ENCODE measurements at regions not wholly inside any gene's neighbourhood (a gene's known extent, or its start where the extent isn't known, plus 50 kb on each side); places are given as distances from the start of the nearest gene placed in this dataset.
"Not testable (repeated sequence)": the region's sequence is repeated elsewhere in the genome, so short reads cannot be mapped to it uniquely, and the experiment has no call there.

GRCh38 chr14:65835501-65835900 is 423.0 kb downstream of the FUT8 start:
- DNase-seq: no peak

- no peak for DNase-seq
Observed at GRCh38 chr14:65838565-65838964, 426.0 kb downstream of the FUT8 start.

DNA sequence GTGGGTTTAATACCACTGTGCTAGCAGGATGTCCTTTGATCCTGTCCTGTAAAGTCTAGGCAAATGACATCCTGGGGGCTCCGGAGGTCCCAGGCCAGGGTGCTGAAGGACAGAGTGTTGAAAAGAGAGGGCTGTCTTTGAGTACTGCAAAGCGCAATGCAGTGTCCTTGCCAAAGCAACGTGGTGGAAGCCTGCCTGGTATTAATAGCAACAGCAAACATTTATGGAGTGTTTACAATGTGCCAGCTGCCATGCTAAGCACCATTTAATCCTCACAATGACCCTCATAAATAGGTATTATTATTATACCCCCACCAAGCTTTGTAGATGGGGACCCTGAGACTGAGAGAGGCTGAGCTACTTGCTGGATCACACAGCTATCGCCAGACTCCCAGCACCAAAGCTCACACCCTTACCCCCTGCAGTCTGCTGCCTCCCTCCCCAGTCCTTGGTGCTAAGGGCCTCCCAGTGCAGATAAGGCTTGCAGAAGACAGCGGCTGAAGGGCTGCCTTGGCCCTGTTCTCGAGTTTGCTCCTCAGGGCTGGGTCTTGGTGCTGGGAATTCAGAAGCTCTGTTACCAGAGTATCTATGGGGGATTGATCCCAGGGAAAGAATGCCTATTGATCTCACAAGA is 427.7 kb downstream of the FUT8 start:
- DNase-seq: peak; percentile 97

DNA sequence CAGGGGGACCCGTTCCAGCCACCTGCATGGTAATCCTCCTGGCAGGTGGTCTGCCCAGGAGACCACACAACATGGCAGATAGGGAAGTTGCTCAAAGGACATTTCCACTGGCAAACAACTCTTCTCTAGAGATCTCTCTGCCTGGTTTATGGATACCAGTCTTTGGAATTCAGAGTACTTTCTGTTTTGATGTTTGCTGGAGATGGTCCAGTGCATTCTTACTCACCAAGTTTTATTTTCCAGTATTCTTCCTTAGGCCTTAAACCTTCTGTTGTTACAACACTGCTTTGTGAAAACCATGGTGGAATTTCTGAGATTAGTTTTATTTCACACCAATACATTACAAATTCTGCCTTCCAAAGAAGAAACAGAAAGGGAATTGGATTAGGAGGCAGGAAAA is 428.3 kb downstream of the FUT8 start:
- no peak for DNase-seq

GRCh38 chr14:65846196-65846868 is 433.8 kb downstream of the FUT8 start:
- peak; percentile 23 for DNase-seq

- no peak for DNase-seq
Observed at GRCh38 chr14:65847075-65847847, 434.7 kb downstream of the FUT8 start.

GRCh38 chr14:65847931-65848330 is 435.4 kb downstream of the FUT8 start:
- not testable (repeated sequence) for DNase-seq

DNA sequence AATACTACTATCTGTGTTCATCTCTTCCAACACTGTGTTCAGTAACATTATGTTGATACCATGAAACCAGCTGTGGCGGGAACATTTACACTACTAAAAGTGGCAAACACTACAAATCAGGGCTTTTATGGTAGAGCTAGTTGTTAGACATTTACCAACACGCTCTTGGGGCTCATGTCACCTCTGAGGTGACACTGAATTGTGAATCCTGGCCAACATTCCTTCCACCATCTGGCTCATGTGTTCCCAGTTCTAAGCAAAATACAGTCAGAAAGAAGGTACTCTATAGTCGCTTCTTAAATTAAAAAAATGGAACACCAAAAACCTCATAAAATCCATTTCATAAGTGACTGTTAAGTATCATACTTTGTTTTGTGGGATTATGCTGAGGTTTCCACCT is 436.6 kb downstream of the FUT8 start:
- DNase-seq: no peak

DNA sequence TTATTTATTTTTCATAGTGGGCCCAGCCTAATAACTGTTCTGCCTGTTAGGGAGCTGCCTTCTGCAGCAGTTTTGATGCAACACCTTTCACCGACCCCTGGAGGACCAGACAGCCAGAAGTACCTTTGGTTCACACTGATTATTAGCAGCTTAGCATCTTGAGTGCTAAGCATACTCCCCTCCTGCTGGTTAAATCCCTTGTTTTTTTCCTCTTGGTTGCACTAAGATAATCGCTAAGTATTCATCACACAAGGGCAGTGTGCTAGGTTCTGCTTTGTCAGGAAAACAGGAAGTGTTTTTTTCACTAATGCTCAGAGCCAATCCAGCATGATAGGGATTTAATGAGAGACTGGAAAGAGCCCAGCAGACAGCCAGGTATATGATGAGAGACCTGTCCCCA is 437.0 kb downstream of the FUT8 start:
- peak; percentile 100 for DNase-seq

- peak; percentile 98 for DNase-seq
Observed at GRCh38 chr14:65850429-65851135, 438.1 kb downstream of the FUT8 start.

GRCh38 chr14:65852689-65853088 is 440.2 kb downstream of the FUT8 start:
- no peak for DNase-seq

- no peak for DNase-seq
Observed at GRCh38 chr14:65853407-65853955, 441.0 kb downstream of the FUT8 start.

- DNase-seq: no peak
Observed at GRCh38 chr14:65854215-65854614, 441.7 kb downstream of the FUT8 start.

DNA sequence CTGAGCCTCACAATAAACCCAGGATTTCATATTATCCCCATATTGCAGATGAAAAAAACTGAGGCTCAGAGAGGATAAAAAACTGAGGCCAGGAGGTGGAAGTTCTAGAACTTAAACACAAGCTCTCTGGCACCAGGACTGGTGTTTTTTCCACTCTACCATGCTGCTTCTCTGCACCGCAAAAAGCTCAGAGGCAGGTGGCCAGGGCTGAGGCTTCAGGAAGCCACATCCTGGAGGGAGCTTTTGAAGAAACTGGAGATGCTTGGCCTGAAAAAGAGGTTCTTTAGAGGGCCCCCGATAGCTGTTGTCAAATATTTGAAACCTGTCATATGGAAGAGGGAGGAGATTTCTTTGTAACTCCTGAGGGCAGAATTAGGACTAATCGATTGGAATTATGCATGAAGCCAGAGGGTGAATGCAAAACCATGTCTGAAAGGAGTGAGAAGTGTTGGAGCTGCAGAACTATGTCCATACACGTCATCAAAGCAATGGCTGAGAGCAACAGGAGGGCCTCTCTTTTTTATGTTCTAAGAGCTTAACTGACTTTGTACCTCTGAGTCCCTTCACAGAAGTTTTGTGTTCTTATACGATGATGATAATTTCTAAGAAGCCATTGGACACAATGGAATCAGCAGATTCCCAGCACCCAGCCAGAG is 448.6 kb downstream of the FUT8 start:
- no peak for DNase-seq

DNA sequence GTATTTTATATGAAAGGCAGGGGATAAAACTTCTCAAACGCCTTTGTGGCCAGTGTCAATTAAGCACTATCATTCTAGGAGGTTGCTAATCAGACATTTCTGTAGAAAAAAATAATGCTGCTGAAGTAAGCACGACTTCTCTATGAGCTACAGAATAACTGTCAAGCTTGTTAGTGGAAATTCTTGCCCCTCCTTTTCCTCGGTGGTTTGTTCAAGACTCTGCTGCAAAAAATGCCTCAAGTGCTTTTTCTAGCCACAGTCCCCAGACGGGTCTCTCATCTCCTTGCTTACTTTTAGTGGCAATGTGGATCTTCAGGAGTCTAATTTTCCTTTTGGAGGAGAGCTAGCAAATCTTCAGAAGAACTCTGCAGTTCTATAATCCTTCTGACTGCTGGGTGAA is 452.0 kb downstream of the FUT8 start:
- DNase-seq: no peak

DNA sequence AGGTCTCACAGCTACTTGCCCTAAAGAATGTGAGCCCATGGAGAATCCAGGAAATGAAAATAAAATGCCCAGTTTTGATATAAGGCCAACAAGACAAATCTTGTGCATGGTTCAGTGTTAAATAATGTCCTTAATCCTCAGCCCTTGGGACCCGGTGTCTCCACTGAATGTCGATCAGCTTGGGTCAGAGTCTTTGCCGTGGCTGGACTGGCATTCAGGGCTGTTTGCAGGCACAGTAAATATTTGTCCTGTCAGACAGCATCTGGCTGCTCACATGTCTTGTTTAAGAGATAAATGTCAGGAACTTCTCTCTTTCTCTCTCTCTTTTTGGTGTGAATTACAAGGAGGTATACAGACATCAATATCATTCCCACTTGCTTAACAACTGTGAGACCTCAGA is 452.5 kb downstream of the FUT8 start:
- no peak for DNase-seq

GRCh38 chr14:65866448-65866847 is 453.9 kb downstream of the FUT8 start:
- no peak for DNase-seq

DNA sequence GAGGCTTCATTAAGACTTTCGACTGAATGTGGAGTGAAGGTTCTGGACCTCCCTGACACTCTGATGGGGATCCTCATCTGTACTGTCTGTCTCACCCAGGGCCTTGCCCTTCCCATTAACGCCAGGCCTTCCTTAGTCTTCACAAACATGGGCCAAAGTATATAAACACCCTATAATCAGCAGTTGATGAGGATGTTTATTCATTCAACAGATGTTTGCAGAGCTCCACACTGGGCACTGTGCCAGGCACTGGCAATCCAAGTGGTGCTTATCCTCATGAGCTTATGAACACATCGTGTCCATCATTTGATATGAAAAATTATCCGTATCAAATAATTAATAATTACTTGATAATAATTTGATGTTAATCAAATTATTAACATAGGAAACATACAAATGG is 454.4 kb downstream of the FUT8 start:
- peak; percentile 54 for DNase-seq

GRCh38 chr14:65867333-65867732 is 454.8 kb downstream of the FUT8 start:
- no peak for DNase-seq

- no peak for DNase-seq
Observed at GRCh38 chr14:65872536-65872935, 460.0 kb downstream of the FUT8 start.

DNA sequence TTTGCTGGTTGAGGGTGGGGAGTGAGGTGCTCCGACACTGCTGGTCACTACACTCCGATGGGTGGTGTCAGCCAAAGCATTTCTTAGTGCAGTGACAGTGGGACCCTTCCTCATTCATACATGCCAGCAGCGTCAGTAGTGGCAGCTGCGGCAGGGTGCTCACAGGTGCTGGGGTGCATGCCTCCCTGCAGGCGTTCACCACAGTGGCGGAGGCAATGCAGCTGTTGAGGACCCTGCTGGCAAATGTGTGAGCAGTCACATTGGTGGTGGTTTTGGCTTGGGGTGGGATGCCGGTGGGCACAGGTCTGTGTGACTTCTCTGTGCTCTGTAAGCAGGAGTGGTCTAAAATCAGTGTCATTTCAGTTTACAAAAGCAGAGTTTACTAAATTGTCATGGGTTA is 464.6 kb downstream of the FUT8 start:
- DNase-seq: no peak

GRCh38 chr14:65877624-65878023 is 465.1 kb downstream of the FUT8 start:
- no peak for DNase-seq

DNA sequence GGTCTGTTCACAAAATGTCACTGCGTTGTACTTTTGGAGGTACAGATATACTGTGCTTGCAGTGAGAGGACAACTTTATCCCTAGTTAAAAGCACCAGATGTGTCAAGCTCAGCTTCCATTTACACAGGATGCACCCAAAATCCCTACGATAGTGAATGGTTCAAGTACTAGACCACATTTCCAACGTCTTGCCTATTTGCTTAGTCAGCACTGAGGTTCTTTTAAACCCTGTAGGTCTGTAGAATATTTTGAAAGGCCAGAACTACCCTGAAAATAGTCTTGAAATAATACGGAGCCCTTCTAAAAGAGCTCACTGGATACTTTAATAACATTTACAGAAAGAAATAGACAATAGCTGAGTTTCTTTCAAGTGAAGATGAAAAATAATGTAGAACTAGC is 466.1 kb downstream of the FUT8 start:
- DNase-seq: no peak
